ENCODE measurements at regions not wholly inside any gene's neighbourhood (a gene's known extent, or its start where the extent isn't known, plus 50 kb on each side); places are given as distances from the start of the nearest gene placed in this dataset.

- H3K4me3 ChIP-seq (ENCODE audit: low read depth, low read length): no peak overlapping the region
- TF ChIP-seq CTCF (IDR thresholded peaks at IDR 0.05; ENCODE audit: borderline replicate concordance, insufficient read depth, low read depth, low read length): no peak
These were observed 166.9 kb downstream of the SNX10 start for GRCh38 chr7:26458466-26459145.

- no peak for TF ChIP-seq CTCF (IDR thresholded peaks at IDR 0.05; ENCODE audit: borderline replicate concordance, insufficient read depth, low read depth, low read length)
These were observed 168.0 kb downstream of the SNX10 start for GRCh38 chr7:26459540-26460193.

GRCh38 chr7:26460351-26461085 is 168.9 kb downstream of the SNX10 start:
- no peak overlapping the region for H3K4me3 ChIP-seq (ENCODE audit: low read depth, low read length)
- no peak for TF ChIP-seq CTCF (IDR thresholded peaks at IDR 0.05; ENCODE audit: borderline replicate concordance, insufficient read depth, low read depth, low read length)

More at GRCh38 chr7:26459540-26460193, 168.0 kb downstream of the SNX10 start:
- H3K4me3 ChIP-seq (ENCODE audit: low read depth, low read length): no peak overlapping the region

GRCh38 chr7:26461518-26461917 is 169.9 kb downstream of the SNX10 start:
- H3K4me3 ChIP-seq (ENCODE audit: low read depth, low read length): no peak overlapping the region
- no peak for TF ChIP-seq CTCF (IDR thresholded peaks at IDR 0.05; ENCODE audit: borderline replicate concordance, insufficient read depth, low read depth, low read length)

GRCh38 chr7:26466007-26466406 is 174.3 kb downstream of the SNX10 start:
- TF ChIP-seq CTCF (IDR thresholded peaks at IDR 0.05; ENCODE audit: borderline replicate concordance, insufficient read depth, low read depth, low read length): no peak
- H3K4me3 ChIP-seq (ENCODE audit: low read depth, low read length): no peak overlapping the region

- no peak overlapping the region for H3K4me3 ChIP-seq (ENCODE audit: low read depth, low read length)
- TF ChIP-seq CTCF (IDR thresholded peaks at IDR 0.05; ENCODE audit: borderline replicate concordance, insufficient read depth, low read depth, low read length): no peak
These were observed 175.4 kb downstream of the SNX10 start for GRCh38 chr7:26467104-26467503.

Data from GM12875 (cell line).